ENCODE measurements at regions not wholly inside any gene's neighbourhood (a gene's known extent, or its start where the extent isn't known, plus 50 kb on each side); places are given as distances from the start of the nearest gene placed in this dataset.

DNA sequence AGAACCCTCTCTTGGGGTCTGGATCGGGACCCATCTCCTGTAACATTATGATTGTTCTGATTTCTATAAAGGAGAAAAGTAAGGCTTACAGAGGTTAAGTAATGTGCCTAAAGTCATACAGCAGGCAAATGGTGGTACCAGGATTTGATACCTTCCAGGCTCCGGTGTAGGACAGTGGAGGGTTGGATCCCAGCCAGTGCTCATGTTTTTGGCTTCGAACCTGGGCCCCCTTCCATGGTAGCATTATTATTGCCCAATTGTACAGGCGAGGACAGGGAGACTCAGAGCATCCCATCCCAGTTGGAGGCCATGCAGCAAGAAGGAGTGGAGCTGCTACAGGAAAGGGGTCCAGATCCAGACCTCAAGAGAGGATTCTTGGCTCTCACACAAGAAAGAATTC lies 202.7 kb downstream of the TFAP2C start:
- no peak overlapping the region for H3K4me3 Mint-ChIP-seq
- ATAC-seq (ENCODE audit: low read depth in 2 of 2) (no peak), DNase-seq (no peak)
- no peaks in the 10 kb centered on the region for H3K36me3 Mint-ChIP-seq
- no peak overlapping the region for H3K27ac Mint-ChIP-seq
- H3K36me3 ChIP-seq (ENCODE audit: control insufficient read depth, insufficient read depth, low read length): no peaks in the 10 kb centered on the region
- no peaks in the 10 kb centered on the region for H3K9me3 ChIP-seq (ENCODE audit: control insufficient read depth in 2 of 2, low read length in 2 of 2)
- peaks cover 13% of the 10 kb centered on the region for H3K27me3 Mint-ChIP-seq
- H3K4me1 ChIP-seq (ENCODE audit: control insufficient read depth, insufficient read depth, low read length, poor library complexity, severe bottlenecking): no peaks in the 10 kb centered on the region
- H3K4me1 Mint-ChIP-seq: no peaks in the 10 kb centered on the region
- no peak overlapping the region for H3K4me3 ChIP-seq (ENCODE audit: low read depth, low read length)
- peaks cover 0 to 5% (median 0%) of the 10 kb centered on the region in 7 donors for H3K9me3 Mint-ChIP-seq
- H3K27me3 ChIP-seq (ENCODE audit: control insufficient read depth, insufficient read depth, low read length): no peaks in the 10 kb centered on the region
- no peak overlapping the region for H3K27ac ChIP-seq (ENCODE audit: insufficient read depth, low read length, poor library complexity, severe bottlenecking)

DNA sequence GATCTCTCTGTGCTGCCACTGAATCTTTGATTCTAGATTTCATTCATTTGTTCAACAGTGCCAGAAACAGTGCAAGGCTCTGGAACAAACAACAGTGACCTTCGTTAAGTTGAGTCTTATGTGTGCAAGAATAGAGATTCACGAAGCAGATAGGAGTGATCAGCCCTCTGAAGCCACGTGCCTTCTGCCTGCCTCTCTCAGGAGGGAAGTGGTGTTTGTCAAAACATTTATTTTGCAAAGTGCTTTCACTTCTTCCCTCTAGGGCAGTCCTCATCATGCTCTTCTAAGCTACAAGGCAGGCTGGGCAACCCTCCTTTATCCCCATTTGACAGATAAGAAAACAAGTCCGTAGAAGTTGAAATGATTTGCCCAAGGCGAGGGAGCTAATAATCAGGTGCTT lies 204.3 kb downstream of the TFAP2C start:
- Histone ChIP-seq H3K27me3 (ENCODE audit: control insufficient read depth, insufficient read depth, low read length) (no peaks in the 10 kb centered on the region), H3K9me3 (ENCODE audit: control insufficient read depth in 2 of 2, low read length in 2 of 2) (no peaks in the 10 kb centered on the region), H3K4me3 (ENCODE audit: low read depth, low read length) (no peak overlapping the region), H3K4me1 (ENCODE audit: control insufficient read depth, insufficient read depth, low read length, poor library complexity, severe bottlenecking) (no peaks in the 10 kb centered on the region), H3K36me3 (ENCODE audit: control insufficient read depth, insufficient read depth, low read length) (no peaks in the 10 kb centered on the region), H3K27ac (ENCODE audit: insufficient read depth, low read length, poor library complexity, severe bottlenecking) (no peak overlapping the region)
- Mint-ChIP-seq H3K4me3 (no peak overlapping the region), H3K9me3 (peaks cover 0 to 5% (median 0%) of the 10 kb centered on the region in 7 donors), H3K4me1 (no peaks in the 10 kb centered on the region), H3K27me3 (peaks cover 14% of the 10 kb centered on the region), H3K36me3 (no peaks in the 10 kb centered on the region), H3K27ac (no peak overlapping the region)
- DNase-seq: no peak
- ATAC-seq (ENCODE audit: low read depth in 2 of 2): no peak

DNA sequence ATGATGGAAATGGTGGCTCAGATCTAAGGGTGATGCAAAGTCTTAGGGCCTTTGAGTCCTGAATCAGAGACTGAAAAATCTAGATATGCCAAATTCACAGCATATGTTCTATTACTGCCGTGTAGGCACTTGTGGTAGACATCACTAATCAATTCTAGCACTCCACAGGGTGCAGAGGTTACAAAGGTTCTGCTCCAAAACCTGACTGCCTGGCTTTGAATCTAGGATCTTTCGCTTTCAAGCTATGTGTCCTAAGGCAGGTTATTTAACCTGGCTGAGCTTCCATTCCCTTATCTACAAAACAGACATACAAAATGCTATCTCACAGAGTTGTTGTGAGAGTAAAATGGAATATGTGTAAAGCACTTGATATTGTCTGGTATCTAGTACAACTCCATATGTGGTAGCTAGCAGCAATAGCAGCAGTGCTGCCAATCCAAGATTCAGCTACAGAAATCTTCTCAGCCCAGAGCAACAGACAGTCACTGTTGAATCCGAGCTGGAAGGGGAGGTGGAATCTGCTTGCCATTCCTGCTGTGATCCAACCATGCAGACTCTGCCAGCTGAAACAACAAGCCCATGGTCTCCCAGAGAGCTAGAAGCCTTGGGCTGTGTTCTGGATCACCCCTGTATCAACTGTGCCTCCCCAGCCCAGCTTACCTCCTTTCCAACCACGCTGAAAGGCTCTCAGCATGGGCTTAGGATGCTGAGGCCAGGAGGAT lies 206.9 kb downstream of the TFAP2C start:
- H3K36me3 Mint-ChIP-seq: no peaks in the 10 kb centered on the region
- H3K4me3 ChIP-seq (ENCODE audit: low read depth, low read length): no peak overlapping the region
- H3K4me1 Mint-ChIP-seq: no peaks in the 10 kb centered on the region
- no peaks in the 10 kb centered on the region for H3K9me3 ChIP-seq (ENCODE audit: control insufficient read depth in 2 of 2, low read length in 2 of 2)
- no peaks in the 10 kb centered on the region for H3K4me1 ChIP-seq (ENCODE audit: control insufficient read depth, insufficient read depth, low read length, poor library complexity, severe bottlenecking)
- H3K4me3 Mint-ChIP-seq: no peak overlapping the region
- H3K27ac ChIP-seq (ENCODE audit: insufficient read depth, low read length, poor library complexity, severe bottlenecking): no peak overlapping the region
- peaks cover 16% of the 10 kb centered on the region for H3K27me3 Mint-ChIP-seq
- no peak overlapping the region for H3K27ac Mint-ChIP-seq
- H3K36me3 ChIP-seq (ENCODE audit: control insufficient read depth, insufficient read depth, low read length): no peaks in the 10 kb centered on the region
- H3K27me3 ChIP-seq (ENCODE audit: control insufficient read depth, insufficient read depth, low read length): no peaks in the 10 kb centered on the region
- H3K9me3 Mint-ChIP-seq: peaks cover 0 to 3% (median 0%) of the 10 kb centered on the region in 7 donors
- DNase-seq: no peak
- ATAC-seq (ENCODE audit: low read depth in 2 of 2): no peak

DNA sequence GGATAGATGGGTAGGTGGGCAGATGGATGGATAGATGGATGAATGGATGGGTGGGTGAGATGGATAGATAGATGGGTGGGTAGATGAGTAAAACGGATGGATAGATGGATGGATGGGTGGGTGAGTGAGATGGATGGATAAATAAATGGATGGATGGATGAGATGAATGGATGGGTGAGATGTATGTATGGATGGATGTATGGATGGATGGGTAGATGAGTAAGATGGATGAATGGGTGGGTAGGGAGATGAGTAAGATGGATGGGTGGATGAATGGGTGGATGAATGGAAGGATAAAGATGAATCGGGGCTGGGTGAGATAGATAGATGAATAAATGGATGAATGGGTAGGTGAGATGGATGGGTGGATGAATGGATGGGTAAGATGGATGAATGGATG lies 210.1 kb downstream of the TFAP2C start:
- no peaks in the 10 kb centered on the region for H3K4me1 Mint-ChIP-seq
- Histone ChIP-seq H3K36me3 (ENCODE audit: control insufficient read depth, insufficient read depth, low read length) (no peaks in the 10 kb centered on the region), H3K27me3 (ENCODE audit: control insufficient read depth, insufficient read depth, low read length) (no peaks in the 10 kb centered on the region), H3K4me3 (ENCODE audit: low read depth, low read length) (no peak overlapping the region), H3K4me1 (ENCODE audit: control insufficient read depth, insufficient read depth, low read length, poor library complexity, severe bottlenecking) (no peaks in the 10 kb centered on the region), H3K9me3 (ENCODE audit: control insufficient read depth in 2 of 2, low read length in 2 of 2) (no peaks in the 10 kb centered on the region), H3K27ac (ENCODE audit: insufficient read depth, low read length, poor library complexity, severe bottlenecking) (no peak overlapping the region)
- H3K36me3 Mint-ChIP-seq: no peaks in the 10 kb centered on the region
- H3K27ac Mint-ChIP-seq: no peak overlapping the region
- peaks cover 0 to 3% (median 0%) of the 10 kb centered on the region in 7 donors for H3K9me3 Mint-ChIP-seq
- H3K4me3 Mint-ChIP-seq: no peak overlapping the region
- peaks cover 4% of the 10 kb centered on the region for H3K27me3 Mint-ChIP-seq
- DNase-seq: no peak
- no peak for ATAC-seq (ENCODE audit: low read depth in 2 of 2)

DNA sequence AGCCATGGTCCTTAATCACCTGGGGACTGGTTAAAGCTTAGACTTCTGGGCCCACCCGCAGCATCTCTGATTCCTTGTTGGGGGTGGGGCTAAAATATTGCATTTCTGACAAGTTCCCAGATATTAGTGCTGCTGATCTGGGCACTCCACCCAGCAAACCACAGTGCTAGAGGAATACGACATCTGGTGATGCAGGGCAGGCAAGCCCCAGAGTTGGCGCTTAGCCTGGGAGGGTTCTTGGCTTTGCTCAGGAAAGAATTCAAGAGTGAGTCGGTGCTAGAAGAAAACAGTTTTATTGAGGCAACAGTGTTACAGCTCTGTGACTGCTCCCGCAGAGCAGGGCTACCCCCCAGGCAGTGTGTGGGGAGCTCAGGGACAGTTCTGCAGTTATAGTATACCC lies 210.7 kb downstream of the TFAP2C start:
- H3K4me3 Mint-ChIP-seq: no peak overlapping the region
- H3K27ac Mint-ChIP-seq: no peak overlapping the region
- peaks cover 0 to 3% (median 0%) of the 10 kb centered on the region in 7 donors for H3K9me3 Mint-ChIP-seq

DNA sequence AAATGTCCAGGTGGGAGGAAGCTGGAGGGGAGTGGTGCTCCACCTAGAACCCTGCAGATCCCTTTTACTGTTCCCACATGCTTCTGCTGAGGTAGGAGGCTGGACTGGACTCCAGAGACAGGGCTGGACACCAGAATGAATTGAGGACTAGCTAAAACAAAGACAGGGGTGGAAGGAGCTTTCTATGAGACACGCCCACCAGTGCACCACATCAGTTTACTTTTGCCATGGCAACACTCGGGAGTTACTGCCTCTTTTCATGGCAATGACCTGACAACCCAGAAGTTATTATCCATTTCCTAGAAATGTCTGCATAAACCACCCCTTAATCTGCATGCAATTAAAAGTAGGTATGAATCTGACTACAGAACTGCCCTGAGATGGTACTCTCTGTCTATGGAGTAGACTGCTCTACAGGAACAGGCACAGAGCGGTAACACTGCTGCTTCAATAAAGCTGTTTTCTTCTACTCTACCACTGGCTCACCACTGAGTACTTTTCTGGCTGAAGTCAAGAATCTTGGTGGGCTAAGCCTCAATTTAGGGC lies 211.7 kb downstream of the TFAP2C start:
- Mint-ChIP-seq H3K4me3 (no peak overlapping the region), H3K27me3 (peaks cover 4% of the 10 kb centered on the region), H3K36me3 (no peaks in the 10 kb centered on the region), H3K27ac (no peak overlapping the region), H3K4me1 (no peaks in the 10 kb centered on the region), H3K9me3 (peaks cover 0 to 3% (median 0%) of the 10 kb centered on the region in 7 donors)
- Histone ChIP-seq H3K9me3 (ENCODE audit: control insufficient read depth in 2 of 2, low read length in 2 of 2) (no peaks in the 10 kb centered on the region), H3K27me3 (ENCODE audit: control insufficient read depth, insufficient read depth, low read length) (no peaks in the 10 kb centered on the region), H3K4me1 (ENCODE audit: control insufficient read depth, insufficient read depth, low read length, poor library complexity, severe bottlenecking) (no peaks in the 10 kb centered on the region), H3K4me3 (ENCODE audit: low read depth, low read length) (no peak overlapping the region), H3K36me3 (ENCODE audit: control insufficient read depth, insufficient read depth, low read length) (no peaks in the 10 kb centered on the region), H3K27ac (ENCODE audit: insufficient read depth, low read length, poor library complexity, severe bottlenecking) (no peak overlapping the region)
- DNase-seq: no peak
- no peak for ATAC-seq (ENCODE audit: low read depth in 2 of 2)

More for the DNA sequence above, 210.7 kb downstream of the TFAP2C start:
- Mint-ChIP-seq H3K36me3 (no peaks in the 10 kb centered on the region), H3K4me1 (no peaks in the 10 kb centered on the region), H3K27me3 (peaks cover 4% of the 10 kb centered on the region)
- Histone ChIP-seq H3K27ac (ENCODE audit: insufficient read depth, low read length, poor library complexity, severe bottlenecking) (no peak overlapping the region), H3K4me1 (ENCODE audit: control insufficient read depth, insufficient read depth, low read length, poor library complexity, severe bottlenecking) (no peaks in the 10 kb centered on the region), H3K9me3 (ENCODE audit: control insufficient read depth in 2 of 2, low read length in 2 of 2) (no peaks in the 10 kb centered on the region), H3K27me3 (ENCODE audit: control insufficient read depth, insufficient read depth, low read length) (no peaks in the 10 kb centered on the region), H3K4me3 (ENCODE audit: low read depth, low read length) (no peak overlapping the region), H3K36me3 (ENCODE audit: control insufficient read depth, insufficient read depth, low read length) (no peaks in the 10 kb centered on the region)
- ATAC-seq (ENCODE audit: low read depth in 2 of 2) (no peak), DNase-seq (no peak)

DNA sequence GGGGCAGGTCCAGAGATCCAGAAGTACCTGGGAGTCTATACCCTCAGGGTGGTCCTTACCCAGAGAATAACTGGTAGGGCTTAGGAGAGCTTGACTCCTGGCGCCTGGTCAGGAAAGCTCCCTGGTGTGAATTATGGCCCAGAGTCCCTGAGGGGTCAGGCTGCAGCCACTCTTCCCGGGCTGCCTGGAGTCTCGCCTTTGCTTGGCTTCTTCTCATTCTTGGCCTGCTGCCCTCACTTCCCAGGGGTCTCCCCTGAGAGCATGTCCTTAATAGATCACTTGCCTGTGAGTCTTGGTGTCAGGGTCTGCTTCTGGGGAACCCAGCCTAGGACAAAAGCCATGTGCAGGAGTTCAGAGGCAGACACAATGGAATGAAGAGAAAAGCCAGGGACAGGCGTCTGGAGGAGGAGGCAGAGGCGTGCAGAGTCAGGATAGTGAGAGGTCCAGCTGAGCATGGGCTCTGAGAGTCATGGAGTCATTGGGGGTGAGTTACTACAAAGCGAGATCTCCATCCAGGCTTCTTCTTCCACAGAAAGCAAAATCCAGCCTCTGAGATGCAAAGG lies 212.3 kb downstream of the TFAP2C start:
- peaks cover 0 to 3% (median 0%) of the 10 kb centered on the region in 7 donors for H3K9me3 Mint-ChIP-seq
- no peak for DNase-seq
- Histone ChIP-seq H3K4me1 (ENCODE audit: control insufficient read depth, insufficient read depth, low read length, poor library complexity, severe bottlenecking) (no peaks in the 10 kb centered on the region), H3K36me3 (ENCODE audit: control insufficient read depth, insufficient read depth, low read length) (no peaks in the 10 kb centered on the region), H3K9me3 (ENCODE audit: control insufficient read depth in 2 of 2, low read length in 2 of 2) (no peaks in the 10 kb centered on the region), H3K27ac (ENCODE audit: insufficient read depth, low read length, poor library complexity, severe bottlenecking) (no peak overlapping the region), H3K4me3 (ENCODE audit: low read depth, low read length) (no peak overlapping the region), H3K27me3 (ENCODE audit: control insufficient read depth, insufficient read depth, low read length) (no peaks in the 10 kb centered on the region)
- no peak overlapping the region for H3K27ac Mint-ChIP-seq
- H3K36me3 Mint-ChIP-seq: no peaks in the 10 kb centered on the region
- peaks cover 4% of the 10 kb centered on the region for H3K27me3 Mint-ChIP-seq
- no peaks in the 10 kb centered on the region for H3K4me1 Mint-ChIP-seq
- ATAC-seq (ENCODE audit: low read depth in 2 of 2): no peak
- no peak overlapping the region for H3K4me3 Mint-ChIP-seq

DNA sequence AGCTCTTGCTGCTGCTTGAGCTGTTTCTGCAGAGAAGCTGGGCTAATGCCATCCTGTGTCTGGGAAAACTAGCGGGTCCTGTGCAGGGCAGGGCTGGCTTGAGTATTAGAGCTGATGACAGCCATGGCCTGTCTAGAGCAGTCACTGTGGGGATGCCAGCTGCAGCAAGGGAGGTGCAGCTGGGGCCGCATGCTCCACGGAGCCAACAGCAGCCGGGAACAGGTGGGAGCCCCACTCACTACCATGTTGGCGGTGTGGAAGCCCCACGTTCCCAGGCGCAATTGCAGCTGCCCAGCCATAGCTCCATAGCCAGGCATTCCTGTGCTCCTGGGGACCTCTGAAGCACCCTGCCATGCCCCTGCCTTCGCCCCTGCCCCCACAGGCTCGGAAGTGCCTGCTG lies 212.9 kb downstream of the TFAP2C start:
- peaks cover 0 to 3% (median 0%) of the 10 kb centered on the region in 7 donors for H3K9me3 Mint-ChIP-seq
- DNase-seq (no peak), ATAC-seq (ENCODE audit: low read depth in 2 of 2) (no peak)
- no peak overlapping the region for H3K4me3 ChIP-seq (ENCODE audit: low read depth, low read length)
- no peaks in the 10 kb centered on the region for H3K36me3 ChIP-seq (ENCODE audit: control insufficient read depth, insufficient read depth, low read length)
- no peak overlapping the region for H3K27ac Mint-ChIP-seq
- H3K27me3 Mint-ChIP-seq: peaks cover 4% of the 10 kb centered on the region
- no peaks in the 10 kb centered on the region for H3K27me3 ChIP-seq (ENCODE audit: control insufficient read depth, insufficient read depth, low read length)
- no peaks in the 10 kb centered on the region for H3K9me3 ChIP-seq (ENCODE audit: control insufficient read depth in 2 of 2, low read length in 2 of 2)
- H3K36me3 Mint-ChIP-seq: no peaks in the 10 kb centered on the region
- no peaks in the 10 kb centered on the region for H3K4me1 Mint-ChIP-seq
- no peak overlapping the region for H3K27ac ChIP-seq (ENCODE audit: insufficient read depth, low read length, poor library complexity, severe bottlenecking)
- no peaks in the 10 kb centered on the region for H3K4me1 ChIP-seq (ENCODE audit: control insufficient read depth, insufficient read depth, low read length, poor library complexity, severe bottlenecking)
- H3K4me3 Mint-ChIP-seq: no peak overlapping the region
